Tibial nerve (tissue), 4 donors: ENCODE measurements at regions not wholly inside any gene's neighbourhood (a gene's known extent, or its start where the extent isn't known, plus 50 kb on each side); places are given as distances from the start of the nearest gene placed in this dataset.

ENCODE experiments used
- DNase-seq, 2 donors: peaks; one replicate each; pipeline ENCODE4 v3.0.0-alpha.2; 2019; ENCODE audit warnings: low spot score in 2 of 2
- H3K27ac ChIP-seq, 4 donors: fragments of 200-600 bp; sonication (generic) in 3 of 4; one replicate each; pipeline ENCODE4 v1.5.1; 2017 to 2019; ENCODE audit warnings: mild to moderate bottlenecking in 1 of 4
- H3K27me3 ChIP-seq, 2 donors: fragments of 200-600 bp; sonication (generic) in 1 of 2; one replicate each; pipeline versions ENCODE4 v1.5.1 to v1.6.0; 2017 to 2019
- H3K36me3 ChIP-seq, 3 donors: fragments of 200-600 bp; sonication (generic); one replicate each; pipeline ENCODE4 v1.5.1; 2018 to 2019
- H3K4me1 ChIP-seq, 4 donors: fragments of 200-600 bp; sonication (generic) in 3 of 4; one replicate each; pipeline ENCODE4 v1.5.1; 2017 to 2019
- H3K4me3 ChIP-seq, 4 donors: fragments of 200-600 bp; sonication (generic) in 3 of 4; one replicate each; pipeline ENCODE4 v1.5.1; 2017 to 2019; ENCODE audit warnings: mild to moderate bottlenecking in 1 of 4, moderate library complexity in 1 of 4
- H3K9me3 ChIP-seq, 4 donors: fragments of 200-600 bp; sonication (generic) in 3 of 4; one replicate each; pipeline ENCODE4 v1.5.1; 2017 to 2019
- EP300 ChIP-seq, 2 donors: sonication (generic); formaldehyde crosslinking; IDR thresholded peaks; one replicate each; pipeline ENCODE4 v1.6.1; 2017; ENCODE audit warnings: antibody characterized with exemption in 2 of 2, mild to moderate bottlenecking in 1 of 2
- POLR2A ChIP-seq, 2 donors: fragments of 450-650 bp; IDR thresholded peaks; one replicate each; pipeline ENCODE4 v1.6.1; 2017; ENCODE audit warnings: antibody characterized with exemption in 2 of 2, mild to moderate bottlenecking in 2 of 2, moderate library complexity in 2 of 2
- WGBS, 2 donors: methylation state at CpG; one replicate each; pipeline ENCODE4 v1.1.5; 2018; 5-methylcytosine and 5-hydroxymethylcytosine counted together
- TF ChIP-seq, protein P1 (sequence below), 5 experiments: fragments of 200-600 bp in 3 of 5; fragments of 450-650 bp in 2 of 5; sonication (generic) in 3 of 5; IDR thresholded peaks; one replicate each; pipeline ENCODE4 v1.5.1; 2016 to 2019; ENCODE audit warnings: antibody characterized with exemption in 5 of 5, mild to moderate bottlenecking in 3 of 5, moderate library complexity in 2 of 5

DNA sequence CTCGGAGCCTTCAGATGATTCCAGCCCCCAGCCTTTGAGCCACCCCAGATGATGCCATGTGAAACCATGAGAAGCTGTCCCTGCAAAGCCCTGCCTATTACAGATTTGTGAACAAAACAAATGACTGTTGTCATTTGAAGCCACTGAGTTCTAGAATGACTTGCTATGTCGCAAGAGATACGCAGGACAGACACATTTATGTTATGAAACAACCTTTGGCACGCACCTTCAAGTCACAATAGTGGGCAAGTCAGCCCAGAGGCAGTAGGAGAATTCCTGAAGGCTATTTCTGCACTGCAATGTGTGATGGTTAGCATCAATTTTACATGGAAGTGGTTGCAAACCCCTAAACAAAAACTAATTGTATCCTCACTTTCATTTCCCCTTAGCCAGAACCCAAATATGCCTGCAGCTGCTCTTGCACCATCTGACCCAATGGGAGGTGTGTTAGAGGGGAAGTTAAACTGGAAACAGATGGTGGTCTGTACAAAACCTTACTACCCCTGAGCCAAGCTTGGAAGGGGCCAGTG is 174.4 kb upstream of the ATP6AP2 start:
- whole genome bisulfite sequencing, 2 donors = 39 to 51% methylated on average over 3 to 4 of the region's 4 CpGs
- H3K4me1 ChIP-seq = peaks cover 0 to 14% (median 0%) of the 10 kb centered on the region in 4 donors
- H3K4me3 ChIP-seq = no peak overlapping the region
- DNase-seq = no peak
- H3K36me3 ChIP-seq = no peaks in the 10 kb centered on the region
- H3K9me3 ChIP-seq = no peaks in the 10 kb centered on the region
- no peak for TF ChIP-seq POLR2A (IDR thresholded peaks at IDR 0.05)
- TF ChIP-seq EP300 (IDR thresholded peaks at IDR 0.05) = no peak
- TF ChIP-seq, protein P1, sequence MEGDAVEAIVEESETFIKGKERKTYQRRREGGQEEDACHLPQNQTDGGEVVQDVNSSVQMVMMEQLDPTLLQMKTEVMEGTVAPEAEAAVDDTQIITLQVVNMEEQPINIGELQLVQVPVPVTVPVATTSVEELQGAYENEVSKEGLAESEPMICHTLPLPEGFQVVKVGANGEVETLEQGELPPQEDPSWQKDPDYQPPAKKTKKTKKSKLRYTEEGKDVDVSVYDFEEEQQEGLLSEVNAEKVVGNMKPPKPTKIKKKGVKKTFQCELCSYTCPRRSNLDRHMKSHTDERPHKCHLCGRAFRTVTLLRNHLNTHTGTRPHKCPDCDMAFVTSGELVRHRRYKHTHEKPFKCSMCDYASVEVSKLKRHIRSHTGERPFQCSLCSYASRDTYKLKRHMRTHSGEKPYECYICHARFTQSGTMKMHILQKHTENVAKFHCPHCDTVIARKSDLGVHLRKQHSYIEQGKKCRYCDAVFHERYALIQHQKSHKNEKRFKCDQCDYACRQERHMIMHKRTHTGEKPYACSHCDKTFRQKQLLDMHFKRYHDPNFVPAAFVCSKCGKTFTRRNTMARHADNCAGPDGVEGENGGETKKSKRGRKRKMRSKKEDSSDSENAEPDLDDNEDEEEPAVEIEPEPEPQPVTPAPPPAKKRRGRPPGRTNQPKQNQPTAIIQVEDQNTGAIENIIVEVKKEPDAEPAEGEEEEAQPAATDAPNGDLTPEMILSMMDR (IDR thresholded peaks at IDR 0.05) = no peak
- no peaks in the 10 kb centered on the region for H3K27me3 ChIP-seq
- no peak overlapping the region for H3K27ac ChIP-seq

GRCh38 chrX:40405399-40405798 is 175.4 kb upstream of the ATP6AP2 start:
- no peaks in the 10 kb centered on the region for H3K9me3 ChIP-seq
- no peak overlapping the region for H3K27ac ChIP-seq
- 81 to 97% methylated on average over 3 of the region's 3 CpGs for WGBS, 2 donors
- DNase-seq = no peak
- H3K4me1 ChIP-seq = peaks cover 0 to 14% (median 0%) of the 10 kb centered on the region in 4 donors
- no peaks in the 10 kb centered on the region for H3K36me3 ChIP-seq
- TF ChIP-seq, protein P1 (IDR thresholded peaks at IDR 0.05) = no peak
- no peak overlapping the region for H3K4me3 ChIP-seq
- H3K27me3 ChIP-seq = no peaks in the 10 kb centered on the region

GRCh38 chrX:40403757-40404156 is 177.0 kb upstream of the ATP6AP2 start:
- H3K4me1 ChIP-seq = peaks cover 0 to 14% (median 0%) of the 10 kb centered on the region in 4 donors
- no peaks in the 10 kb centered on the region for H3K36me3 ChIP-seq
- TF ChIP-seq POLR2A (IDR thresholded peaks at IDR 0.05) = no peak
- TF ChIP-seq EP300 (IDR thresholded peaks at IDR 0.05) = no peak
- TF ChIP-seq, protein P1 (IDR thresholded peaks at IDR 0.05) = no peak
- no peak overlapping the region for H3K27ac ChIP-seq
- no peaks in the 10 kb centered on the region for H3K9me3 ChIP-seq
- no peak for DNase-seq
- 75 to 86% methylated on average over 7 of the region's 7 CpGs for WGBS, 2 donors
- no peaks in the 10 kb centered on the region for H3K27me3 ChIP-seq
- no peak overlapping the region for H3K4me3 ChIP-seq

- no peak overlapping the region for H3K27ac ChIP-seq
- peak in 1 of 2 donors; percentile 15 for DNase-seq
- 45 to 52% methylated on average over 10 to 12 of the region's 12 CpGs for WGBS, 2 donors
Measured at GRCh38 chrX:40402831-40403533, 177.8 kb upstream of the ATP6AP2 start.

DNA sequence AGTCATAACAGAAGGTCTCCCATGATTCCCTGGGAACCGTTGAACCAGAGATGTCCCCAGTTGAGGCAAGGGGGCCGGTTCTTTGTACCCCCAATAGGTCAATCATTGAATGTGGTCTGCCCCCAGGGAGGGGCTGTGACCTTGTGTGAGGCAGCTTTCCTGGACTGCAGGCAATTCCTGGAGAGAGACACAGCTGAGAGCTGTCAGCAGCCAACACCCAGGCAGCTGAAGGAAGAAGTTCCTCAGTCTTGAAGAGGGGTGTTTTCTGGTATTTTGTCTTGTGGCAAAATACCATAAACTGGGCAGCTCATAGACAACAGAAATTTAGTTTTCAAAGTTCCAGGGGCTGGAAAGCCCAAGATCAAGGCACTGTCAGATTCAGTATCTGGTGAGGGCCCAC is 185.7 kb upstream of the ATP6AP2 start:
- TF ChIP-seq POLR2A (IDR thresholded peaks at IDR 0.05) = no peak
- TF ChIP-seq EP300 (IDR thresholded peaks at IDR 0.05) = no peak
- TF ChIP-seq, protein P1 (IDR thresholded peaks at IDR 0.05) = no peak
- no peak overlapping the region for H3K4me3 ChIP-seq
- H3K9me3 ChIP-seq = no peaks in the 10 kb centered on the region
- H3K27me3 ChIP-seq = no peaks in the 10 kb centered on the region
- no peak for DNase-seq
- no peak overlapping the region for H3K27ac ChIP-seq
- 66 to 82% methylated on average over 2 of the region's 2 CpGs for WGBS, 2 donors
- H3K36me3 ChIP-seq = no peaks in the 10 kb centered on the region
- no peaks in the 10 kb centered on the region for H3K4me1 ChIP-seq

More at GRCh38 chrX:40402831-40403533, 177.8 kb upstream of the ATP6AP2 start:
- TF ChIP-seq, protein P1 (IDR thresholded peaks at IDR 0.05) = no peak
- TF ChIP-seq EP300 (IDR thresholded peaks at IDR 0.05) = no peak
- no peak for TF ChIP-seq POLR2A (IDR thresholded peaks at IDR 0.05)
- H3K4me1 ChIP-seq = peaks cover 0 to 14% (median 0%) of the 10 kb centered on the region in 4 donors
- H3K27me3 ChIP-seq = no peaks in the 10 kb centered on the region
- no peaks in the 10 kb centered on the region for H3K36me3 ChIP-seq
- H3K4me3 ChIP-seq = no peak overlapping the region
- H3K9me3 ChIP-seq = no peaks in the 10 kb centered on the region
